GM08714 (cell line): ENCODE measurements at regions not wholly inside any gene's neighbourhood (a gene's known extent, or its start where the extent isn't known, plus 50 kb on each side); places are given as distances from the start of the nearest gene placed in this dataset.

Experiments
- H3K4me3 ChIP-seq: fragments of 200-500 bp; sonication (Bioruptor generic); 2 replicates; pipeline ENCODE4 v1.5.1; 2014; ENCODE audit warnings: mild to moderate bottlenecking, low read length, inconsistent platforms
- ZNF274 ChIP-seq: IDR thresholded peaks from 2 replicates; pipeline ENCODE4 v1.6.1; 2012; ENCODE audit warnings: mild to moderate bottlenecking, low read depth, low read length

DNA sequence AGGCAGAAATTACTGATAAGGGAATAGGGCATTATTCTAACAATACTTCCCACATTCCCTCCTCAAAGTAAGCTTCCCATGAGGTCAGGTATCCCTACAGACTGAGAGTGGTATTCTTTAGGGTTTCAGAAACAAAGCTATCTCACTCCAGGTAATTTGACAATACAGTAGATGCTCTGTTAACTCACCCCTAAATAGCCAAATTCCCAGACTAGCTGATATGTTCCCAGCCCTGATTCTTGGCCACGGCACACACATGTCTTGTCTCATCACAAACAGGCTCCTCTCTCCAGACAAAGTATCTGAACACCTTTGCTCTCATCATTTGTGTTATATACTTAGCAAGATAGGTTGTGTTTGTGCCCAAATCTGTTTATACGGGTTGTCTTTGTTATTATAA is 139.9 kb downstream of the ZNF608 start:
- H3K4me3 ChIP-seq = no peak overlapping the region
- no peak for TF ChIP-seq ZNF274

GRCh38 chr5:124606093-124606492 is 140.3 kb downstream of the ZNF608 start:
- H3K4me3 ChIP-seq = no peak overlapping the region
- TF ChIP-seq ZNF274 = no peak

DNA sequence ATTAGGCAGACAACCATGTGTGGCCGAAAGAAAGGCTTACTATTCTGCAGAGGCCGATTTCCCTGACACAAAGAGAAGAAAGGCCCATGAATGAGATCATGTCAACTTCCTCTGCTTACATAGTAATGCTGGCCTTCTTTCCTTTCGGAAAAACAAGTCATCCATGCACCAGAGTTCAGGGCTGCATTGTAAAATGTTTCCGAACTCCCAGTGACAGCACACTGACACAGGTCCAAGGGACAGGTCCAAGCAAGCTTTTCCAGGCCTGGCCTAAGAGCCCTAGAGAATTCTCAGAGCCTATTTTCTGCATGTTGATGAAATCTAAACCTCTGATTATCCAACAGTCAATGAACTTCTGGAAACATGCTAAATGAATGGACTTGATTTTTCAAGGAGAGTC is 140.9 kb downstream of the ZNF608 start:
- TF ChIP-seq ZNF274 = no peak
- H3K4me3 ChIP-seq = no peak overlapping the region

DNA sequence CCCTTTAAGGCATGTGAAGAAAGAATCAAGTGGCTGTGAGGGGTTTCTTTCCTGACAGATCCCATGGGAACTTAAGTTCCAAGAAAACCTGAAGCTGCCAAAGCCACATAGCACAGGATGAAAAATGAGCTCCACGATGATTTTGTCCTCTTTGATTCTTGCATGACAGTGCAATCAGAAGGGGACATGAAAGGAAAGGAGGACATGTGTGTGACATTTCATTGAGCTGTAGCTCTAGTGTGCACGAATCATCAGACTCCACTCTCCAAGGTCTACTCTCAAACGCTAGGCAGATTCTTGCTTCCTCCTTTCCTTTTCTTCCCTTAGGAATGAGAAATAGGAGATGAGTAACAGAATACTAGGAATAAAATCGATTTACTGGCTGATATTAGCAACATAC is 142.0 kb downstream of the ZNF608 start:
- no peak for TF ChIP-seq ZNF274
- H3K4me3 ChIP-seq = no peak overlapping the region

- no peak for TF ChIP-seq ZNF274
- H3K4me3 ChIP-seq = no peak overlapping the region
Observed at GRCh38 chr5:124602925-124603650, 143.4 kb downstream of the ZNF608 start.

DNA sequence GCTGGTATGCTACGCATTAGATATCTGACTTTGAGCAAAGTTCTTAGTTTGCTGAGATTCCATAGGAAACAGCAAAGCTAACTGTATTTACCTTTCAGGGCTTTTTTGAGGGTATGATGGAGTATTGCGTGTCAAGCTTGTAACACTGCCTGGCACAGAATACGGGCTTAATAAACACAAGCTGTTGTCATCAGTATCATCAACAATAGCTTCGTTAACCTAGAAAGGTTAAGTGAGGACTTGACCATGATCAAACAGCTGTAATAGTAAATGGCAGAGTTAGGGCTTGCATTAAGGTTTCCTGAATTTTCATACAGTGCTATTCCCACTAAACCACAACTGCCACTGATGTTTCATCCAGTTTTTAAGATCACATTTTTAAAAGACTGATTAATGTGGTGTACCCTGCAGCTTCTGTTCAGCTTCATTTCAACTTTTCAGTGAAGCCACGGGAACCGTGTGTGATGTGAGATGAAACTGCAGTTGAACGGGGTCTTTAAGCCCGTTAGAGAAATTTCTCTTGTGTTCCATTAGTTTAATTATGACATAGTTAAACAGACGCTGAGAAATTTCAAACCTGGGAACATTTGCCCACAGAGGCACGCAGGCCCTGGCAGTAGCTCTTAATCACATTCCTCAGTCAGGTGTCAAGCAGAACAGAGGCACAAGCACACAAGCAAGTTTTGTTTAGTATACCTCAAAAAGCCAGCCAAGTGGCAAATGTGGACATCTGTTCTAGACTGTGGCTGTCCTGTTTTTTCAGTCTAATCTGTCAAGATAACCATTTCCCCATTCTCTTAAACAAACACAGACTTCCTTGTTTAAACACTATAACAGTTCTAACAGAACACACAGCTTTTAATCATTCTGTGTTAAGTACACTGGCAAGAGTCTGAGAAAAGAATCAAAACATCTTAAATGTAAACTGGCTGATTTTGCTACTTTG is 147.1 kb downstream of the ZNF608 start:
- TF ChIP-seq ZNF274 = no peak
- no peak overlapping the region for H3K4me3 ChIP-seq

DNA sequence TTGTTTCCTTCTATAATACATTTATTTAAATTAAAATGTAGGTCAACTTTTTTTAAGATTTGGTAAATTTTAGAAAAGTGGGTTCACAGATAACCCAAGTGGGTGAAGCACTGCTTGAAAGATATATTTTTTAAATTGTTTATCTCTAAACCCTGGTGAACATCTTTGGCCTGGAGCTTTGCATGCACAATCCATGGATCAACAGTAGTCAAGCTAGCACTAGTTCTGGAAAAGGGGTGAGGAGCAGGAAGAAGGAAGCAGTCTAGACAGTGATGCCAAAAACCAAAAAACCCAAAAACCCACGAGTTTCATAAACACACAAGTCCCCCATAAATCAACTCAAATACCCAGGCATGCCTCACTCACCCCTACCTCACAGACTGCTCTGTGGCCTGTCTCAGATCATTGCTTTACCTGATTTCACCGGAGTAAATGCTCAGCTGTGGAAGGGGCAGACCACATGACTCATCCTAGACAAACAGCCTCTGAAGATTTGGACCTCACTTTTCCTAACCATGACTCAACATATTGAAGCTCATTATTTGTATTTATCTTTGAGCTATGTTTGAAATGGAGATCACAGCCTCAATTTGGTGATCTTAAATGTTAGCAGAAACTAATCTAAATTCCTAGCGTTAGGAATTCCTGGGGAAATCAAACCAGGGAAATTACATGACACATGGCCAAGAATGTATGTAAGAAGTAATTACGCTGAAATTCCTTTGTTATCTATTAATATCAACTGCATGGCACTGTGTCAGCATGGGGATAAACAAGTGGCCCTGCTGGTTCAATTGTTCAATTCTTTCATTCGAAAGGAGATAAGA is 149.6 kb downstream of the ZNF608 start:
- no peak overlapping the region for H3K4me3 ChIP-seq
- TF ChIP-seq ZNF274 = no peak

GRCh38 chr5:124593952-124594351 is 152.5 kb downstream of the ZNF608 start:
- TF ChIP-seq ZNF274 = no peak
- H3K4me3 ChIP-seq = no peak overlapping the region

DNA sequence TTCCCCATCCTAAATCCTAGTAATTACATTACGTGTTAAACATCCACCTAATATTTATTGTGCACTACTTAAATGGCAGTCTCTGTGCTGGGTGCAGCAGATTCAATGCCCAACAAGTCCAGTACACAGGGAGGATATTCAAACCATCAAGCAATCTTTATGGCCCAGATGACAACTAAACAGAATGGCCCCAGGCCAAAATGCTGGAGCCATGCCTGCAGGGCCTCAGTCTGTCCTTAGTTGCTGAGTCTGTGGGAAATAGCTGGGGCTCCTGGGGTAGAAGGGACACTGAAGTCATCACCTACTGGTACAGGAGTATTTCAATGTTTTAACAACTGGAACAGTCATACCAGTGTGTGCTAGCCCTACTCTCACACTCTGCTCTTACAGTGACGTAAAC is 153.5 kb downstream of the ZNF608 start:
- TF ChIP-seq ZNF274 = no peak
- no peak overlapping the region for H3K4me3 ChIP-seq

- no peak for TF ChIP-seq ZNF274
- no peak overlapping the region for H3K4me3 ChIP-seq
Observed at GRCh38 chr5:124591583-124591982, 154.9 kb downstream of the ZNF608 start.

- TF ChIP-seq ZNF274 = no peak
- H3K4me3 ChIP-seq = no peak overlapping the region
Observed at GRCh38 chr5:124590686-124591085, 155.8 kb downstream of the ZNF608 start.

GRCh38 chr5:124587280-124587679 is 159.2 kb downstream of the ZNF608 start:
- no peak for TF ChIP-seq ZNF274
- no peak overlapping the region for H3K4me3 ChIP-seq

- no peak overlapping the region for H3K4me3 ChIP-seq
- no peak for TF ChIP-seq ZNF274
Observed at GRCh38 chr5:124584991-124585715, 161.3 kb downstream of the ZNF608 start.
